ENCODE measurements at regions not wholly inside any gene's neighbourhood (a gene's known extent, or its start where the extent isn't known, plus 50 kb on each side); places are given as distances from the start of the nearest gene placed in this dataset.

DNA sequence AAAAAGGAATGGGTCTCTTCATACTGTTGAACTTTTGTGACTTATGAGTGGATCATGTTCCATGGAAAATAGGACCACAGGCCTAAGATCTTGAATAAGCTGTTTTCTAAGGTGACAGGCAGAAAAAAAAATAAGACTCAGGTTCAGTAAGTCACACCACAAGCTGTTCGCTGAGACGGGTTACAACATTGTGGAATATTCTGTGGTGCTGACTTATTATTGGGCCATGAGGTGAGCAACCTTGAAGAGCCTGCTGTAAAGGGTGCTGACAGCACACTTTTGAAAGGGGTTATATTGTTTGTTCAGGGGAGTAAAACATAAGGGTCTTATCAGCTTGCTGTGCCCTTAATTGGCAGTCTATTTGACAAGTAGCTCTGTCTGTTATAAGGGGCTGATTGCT lies 439.8 kb upstream of the SLC14A2 start:
- H3K36me3 ChIP-seq: no peaks in the 10 kb centered on the region
- intact Hi-C loops (cut with DNase I): no loop called here
- no peaks in the 10 kb centered on the region for H3K27me3 ChIP-seq
- no peak overlapping the region for H3K4me3 ChIP-seq
- no peak for DNase-seq (ENCODE audit: extremely low spot score)
- H3K4me1 ChIP-seq: no peaks in the 10 kb centered on the region
- H3K27ac ChIP-seq (replicated peaks in 1 of 4): no peak overlapping the region
- 94% methylated on average over 2 of the region's 2 CpGs for WGBS
- no peak for TF ChIP-seq POLR2AphosphoS5 (IDR thresholded peaks at IDR 0.05)
- TF ChIP-seq, protein P1, sequence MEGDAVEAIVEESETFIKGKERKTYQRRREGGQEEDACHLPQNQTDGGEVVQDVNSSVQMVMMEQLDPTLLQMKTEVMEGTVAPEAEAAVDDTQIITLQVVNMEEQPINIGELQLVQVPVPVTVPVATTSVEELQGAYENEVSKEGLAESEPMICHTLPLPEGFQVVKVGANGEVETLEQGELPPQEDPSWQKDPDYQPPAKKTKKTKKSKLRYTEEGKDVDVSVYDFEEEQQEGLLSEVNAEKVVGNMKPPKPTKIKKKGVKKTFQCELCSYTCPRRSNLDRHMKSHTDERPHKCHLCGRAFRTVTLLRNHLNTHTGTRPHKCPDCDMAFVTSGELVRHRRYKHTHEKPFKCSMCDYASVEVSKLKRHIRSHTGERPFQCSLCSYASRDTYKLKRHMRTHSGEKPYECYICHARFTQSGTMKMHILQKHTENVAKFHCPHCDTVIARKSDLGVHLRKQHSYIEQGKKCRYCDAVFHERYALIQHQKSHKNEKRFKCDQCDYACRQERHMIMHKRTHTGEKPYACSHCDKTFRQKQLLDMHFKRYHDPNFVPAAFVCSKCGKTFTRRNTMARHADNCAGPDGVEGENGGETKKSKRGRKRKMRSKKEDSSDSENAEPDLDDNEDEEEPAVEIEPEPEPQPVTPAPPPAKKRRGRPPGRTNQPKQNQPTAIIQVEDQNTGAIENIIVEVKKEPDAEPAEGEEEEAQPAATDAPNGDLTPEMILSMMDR (IDR thresholded peaks at IDR 0.05): no peak
- TF ChIP-seq POLR2A (IDR thresholded peaks at IDR 0.05; ENCODE audit: low read depth): no peak
- TF ChIP-seq EP300 (IDR thresholded peaks at IDR 0.05): no peak
- H3K9me3 ChIP-seq: no peaks in the 10 kb centered on the region

DNA sequence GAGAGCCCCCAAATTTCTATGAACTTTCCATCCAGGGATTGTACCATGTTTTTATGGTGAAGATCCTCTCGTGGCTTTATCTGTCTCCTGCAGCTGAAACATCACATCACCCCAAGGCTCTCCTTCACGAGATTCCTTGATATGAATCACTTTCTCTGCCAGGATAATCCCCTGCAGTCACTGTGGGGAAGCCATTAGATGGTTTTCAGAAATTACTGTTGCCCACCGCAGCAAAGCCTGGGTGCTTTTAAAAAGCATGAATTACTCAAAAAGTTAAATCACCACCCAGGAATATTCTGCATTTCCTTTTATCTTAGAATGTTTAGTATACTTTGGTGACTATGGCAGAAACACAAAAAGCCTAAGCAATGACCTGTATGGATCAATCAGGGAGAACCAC lies 428.4 kb upstream of the SLC14A2 start:
- Histone ChIP-seq H3K4me3 (no peak overlapping the region), H3K4me1 (no peaks in the 10 kb centered on the region), H3K36me3 (no peaks in the 10 kb centered on the region), H3K27me3 (no peaks in the 10 kb centered on the region), H3K27ac (replicated peaks in 1 of 4) (no peak overlapping the region), H3K9me3 (no peaks in the 10 kb centered on the region)
- intact Hi-C loops (cut with DNase I): no loop called here
- WGBS: 93% methylated on average over 3 of the region's 3 CpGs
- no peak for DNase-seq (ENCODE audit: extremely low spot score)
- no peak for TF ChIP-seq POLR2A (IDR thresholded peaks at IDR 0.05; ENCODE audit: low read depth)
- TF ChIP-seq POLR2AphosphoS5 (IDR thresholded peaks at IDR 0.05): no peak
- TF ChIP-seq, protein P1 (IDR thresholded peaks at IDR 0.05): no peak
- TF ChIP-seq EP300 (IDR thresholded peaks at IDR 0.05): no peak

DNA sequence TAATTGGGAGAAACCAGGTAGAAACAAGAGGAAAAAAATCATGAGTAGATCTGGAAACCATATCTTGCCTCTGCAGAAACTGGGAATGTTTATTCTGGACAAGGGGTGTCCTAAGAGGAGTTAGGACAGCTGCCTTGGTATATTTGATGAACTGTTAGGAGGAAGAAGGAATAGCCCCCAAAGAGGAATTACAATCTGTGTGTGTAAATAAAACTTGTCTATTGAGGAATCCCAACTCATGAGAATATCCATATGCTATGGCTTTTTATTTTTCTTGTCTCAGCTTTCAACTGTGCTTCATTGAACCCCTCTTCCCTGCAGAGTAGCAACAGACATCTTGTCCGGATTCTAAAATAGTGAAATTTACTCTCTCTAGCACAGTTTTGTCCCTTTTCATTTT lies 423.5 kb upstream of the SLC14A2 start:
- no peaks in the 10 kb centered on the region for H3K27me3 ChIP-seq
- H3K4me1 ChIP-seq: no peaks in the 10 kb centered on the region
- H3K36me3 ChIP-seq: no peaks in the 10 kb centered on the region
- H3K4me3 ChIP-seq: no peak overlapping the region
- intact Hi-C loops (cut with DNase I): no loop called here
- H3K9me3 ChIP-seq: no peaks in the 10 kb centered on the region
- no peak for TF ChIP-seq POLR2A (IDR thresholded peaks at IDR 0.05; ENCODE audit: low read depth)
- TF ChIP-seq, protein P1 (IDR thresholded peaks at IDR 0.05): no peak
- no peak for TF ChIP-seq POLR2AphosphoS5 (IDR thresholded peaks at IDR 0.05)
- no peak for TF ChIP-seq EP300 (IDR thresholded peaks at IDR 0.05)
- no peak overlapping the region for H3K27ac ChIP-seq (replicated peaks in 1 of 4)
- no peak for DNase-seq (ENCODE audit: extremely low spot score)
- 93% methylated on average over 1 of the region's 1 CpG for WGBS

DNA sequence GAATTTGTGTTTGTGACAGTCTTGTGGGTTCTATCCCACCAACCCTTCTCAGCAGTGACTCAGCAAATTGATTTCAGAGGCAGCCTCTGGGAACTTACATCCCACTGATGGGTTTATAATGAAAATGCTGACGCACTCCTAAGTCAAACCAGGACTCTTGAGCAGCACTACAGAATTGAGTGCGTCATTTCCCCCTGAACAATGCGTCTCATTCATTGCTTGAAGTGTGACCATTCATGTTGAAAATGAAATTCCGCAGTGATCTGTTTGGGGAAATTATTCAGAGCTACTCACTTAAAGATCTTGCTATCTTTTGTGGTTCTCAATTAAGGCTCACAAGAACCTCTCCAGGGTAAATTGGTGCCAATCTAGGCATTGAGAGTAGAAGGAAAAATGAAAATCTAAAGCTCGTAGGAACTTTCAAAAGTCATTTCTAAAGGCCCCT lies 417.7 kb upstream of the SLC14A2 start:
- no peaks in the 10 kb centered on the region for H3K4me1 ChIP-seq
- H3K27ac ChIP-seq (replicated peaks in 1 of 4): no peak overlapping the region
- no peak for TF ChIP-seq EP300 (IDR thresholded peaks at IDR 0.05)
- TF ChIP-seq POLR2A (IDR thresholded peaks at IDR 0.05; ENCODE audit: low read depth): no peak
- H3K4me3 ChIP-seq: no peak overlapping the region
- intact Hi-C loops (cut with DNase I): no loop called here
- H3K36me3 ChIP-seq: no peaks in the 10 kb centered on the region
- H3K27me3 ChIP-seq: no peaks in the 10 kb centered on the region
- WGBS: 91% methylated on average over 5 of the region's 5 CpGs
- no peak for DNase-seq (ENCODE audit: extremely low spot score)
- no peaks in the 10 kb centered on the region for H3K9me3 ChIP-seq

DNA sequence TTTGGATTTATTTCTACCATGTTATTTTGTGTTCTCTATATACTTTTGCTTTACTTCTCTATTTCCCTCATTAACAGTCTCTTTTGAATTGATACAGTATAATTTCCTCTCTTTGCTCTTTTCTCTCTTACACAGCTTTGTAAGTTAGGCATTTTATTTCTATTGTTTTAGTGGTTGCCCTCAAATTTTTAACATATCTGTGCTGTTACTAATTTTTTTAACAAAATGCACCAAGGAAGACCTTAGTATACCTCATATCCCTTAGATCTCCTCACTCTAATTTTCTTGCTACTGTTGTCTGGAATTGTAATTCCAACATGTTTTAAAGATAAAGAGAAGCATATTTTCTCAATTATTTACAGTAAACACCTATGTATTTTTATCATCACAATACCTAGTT lies 416.8 kb upstream of the SLC14A2 start:
- no peak overlapping the region for H3K4me3 ChIP-seq
- TF ChIP-seq, protein P1 (IDR thresholded peaks at IDR 0.05): no peak
- no peak for TF ChIP-seq EP300 (IDR thresholded peaks at IDR 0.05)
- no peak for TF ChIP-seq POLR2A (IDR thresholded peaks at IDR 0.05; ENCODE audit: low read depth)
- no peak for TF ChIP-seq POLR2AphosphoS5 (IDR thresholded peaks at IDR 0.05)
- intact Hi-C loops (cut with DNase I): no loop called here

More for the DNA sequence above, 416.8 kb upstream of the SLC14A2 start:
- no peaks in the 10 kb centered on the region for H3K9me3 ChIP-seq
- no peak overlapping the region for H3K27ac ChIP-seq (replicated peaks in 1 of 4)
- DNase-seq (ENCODE audit: extremely low spot score): no peak
- H3K27me3 ChIP-seq: no peaks in the 10 kb centered on the region
- no peaks in the 10 kb centered on the region for H3K36me3 ChIP-seq
- H3K4me1 ChIP-seq: no peaks in the 10 kb centered on the region
